HEK293 (cell line): ENCODE measurements at regions not wholly inside any gene's neighbourhood (a gene's known extent, or its start where the extent isn't known, plus 50 kb on each side); places are given as distances from the start of the nearest gene placed in this dataset.

Experiments
- CTCF ChIA-PET: fragments of 350-600 bp; formaldehyde crosslinking; extraction: SDS; loops from one replicate; lab custom pipeline; 2021; ENCODE audit warnings: antibody characterized with exemption; lab: Yijun Ruan, JAX
- POLR2A ChIA-PET: fragments of 300-600 bp; formaldehyde crosslinking; extraction: SDS; loops from one replicate; lab custom pipeline; 2020; ENCODE audit warnings: antibody characterized with exemption, inconsistent platforms; lab: Yijun Ruan, JAX
- H3K27ac ChIP-seq: fragments of 200-500 bp; sonication (Bioruptor generic); 2 replicates; pipeline ENCODE4 v1.5.1; 2014; ENCODE audit warnings: low read depth, low read length, control low read depth, inconsistent platforms; ENCODE audit errors: extremely low read depth
- H3K36me3 ChIP-seq, 2 experiments: fragments of 200-500 bp in 1 of 2; sonication (Bioruptor generic) in 1 of 2; 1 replicate in 1 of 2; 2 replicates in 1 of 2; pipeline ENCODE4 v1.5.1; 2014 to 2017; ENCODE audit warnings: inconsistent platforms in 2 of 2, low read length in 2 of 2; ENCODE audit not compliant: control insufficient read depth in 2 of 2, insufficient read depth in 1 of 2
- H3K4me1 ChIP-seq: fragments of 200-500 bp; sonication (Bioruptor generic); 2 replicates; pipeline ENCODE4 v1.5.1; 2014; ENCODE audit warnings: mild to moderate bottlenecking, low read length, inconsistent platforms; ENCODE audit not compliant: control insufficient read depth, insufficient read depth
- H3K4me3 ChIP-seq: 2 replicates; pipeline ENCODE4 v1.5.1; 2011; ENCODE audit warnings: low read depth, mild to moderate bottlenecking, control low read depth, low read length, moderate library complexity
- H3K9me3 ChIP-seq: fragments of 200-500 bp; sonication (Bioruptor generic); 2 replicates; pipeline ENCODE4 v1.5.1; 2014; ENCODE audit warnings: low read depth, low read length, inconsistent platforms; ENCODE audit not compliant: control insufficient read depth, insufficient read depth
- PRDM1 ChIP-seq: fragments of 450-650 bp; formaldehyde crosslinking; IDR thresholded peaks from 2 replicates; pipeline ENCODE4; 2016; ENCODE audit warnings: missing biosample characterization, missing genetic modification characterization
- RBAK ChIP-seq: fragments of 450-650 bp; formaldehyde crosslinking; IDR thresholded peaks from 2 replicates; pipeline ENCODE4 v1.5.1; 2016; ENCODE audit warnings: missing biosample characterization, missing genetic modification characterization
- REPIN1 ChIP-seq: fragments of 450-650 bp; formaldehyde crosslinking; IDR thresholded peaks from 2 replicates; pipeline ENCODE4 v1.5.1; 2017; ENCODE audit warnings: missing biosample characterization, missing genetic modification characterization, low read depth
- SCRT1 ChIP-seq: fragments of 450-650 bp; formaldehyde crosslinking; IDR thresholded peaks from 2 replicates; pipeline ENCODE4 v1.5.1; 2016; ENCODE audit warnings: missing biosample characterization, missing genetic modification characterization, borderline replicate concordance
- ZFHX2 ChIP-seq: fragments of 450-650 bp; formaldehyde crosslinking; conservative IDR thresholded peaks from 2 replicates; pipeline ENCODE4 v1.5.1; 2016; ENCODE audit warnings: missing biosample characterization, missing genetic modification characterization
- ZNF112 ChIP-seq: fragments of 450-650 bp; formaldehyde crosslinking; IDR thresholded peaks from 2 replicates; pipeline ENCODE4 v1.5.0; 2017; ENCODE audit warnings: missing biosample characterization, missing genetic modification characterization
- ZNF121 ChIP-seq: fragments of 450-650 bp; formaldehyde crosslinking; IDR thresholded peaks from 2 replicates; pipeline ENCODE4 v1.5.1; 2016; ENCODE audit warnings: missing biosample characterization, missing genetic modification characterization
- ZNF138 ChIP-seq: fragments of 450-650 bp; formaldehyde crosslinking; IDR thresholded peaks from 2 replicates; pipeline ENCODE4 v1.5.1; 2016; ENCODE audit warnings: missing biosample characterization, missing genetic modification characterization, borderline replicate concordance
- ZNF157 ChIP-seq: fragments of 450-650 bp; formaldehyde crosslinking; IDR thresholded peaks from 2 replicates; pipeline ENCODE4 v1.5.1; 2016; ENCODE audit warnings: missing biosample characterization, missing genetic modification characterization
- ZNF16 ChIP-seq: fragments of 450-650 bp; formaldehyde crosslinking; IDR thresholded peaks from 2 replicates; pipeline ENCODE4 v1.5.1; 2016; ENCODE audit warnings: low read depth, missing biosample characterization, missing genetic modification characterization
- ZNF174 ChIP-seq: fragments of 450-650 bp; formaldehyde crosslinking; IDR thresholded peaks from 2 replicates; pipeline ENCODE4 v1.5.0; 2017; ENCODE audit warnings: missing biosample characterization, mild to moderate bottlenecking, missing genetic modification characterization
- ZNF2 ChIP-seq: fragments of 450-650 bp; formaldehyde crosslinking; IDR thresholded peaks from 2 replicates; pipeline ENCODE4 v1.5.1; 2016; ENCODE audit warnings: missing biosample characterization, missing genetic modification characterization
- ZNF239 ChIP-seq: fragments of 450-650 bp; formaldehyde crosslinking; IDR thresholded peaks from 2 replicates; pipeline ENCODE4 v1.5.1; 2016; ENCODE audit warnings: missing biosample characterization, missing genetic modification characterization
- ZNF280C ChIP-seq: fragments of 450-650 bp; formaldehyde crosslinking; IDR thresholded peaks from 2 replicates; pipeline ENCODE4 v1.5.1; 2016; ENCODE audit warnings: missing biosample characterization, missing genetic modification characterization
- ZNF404 ChIP-seq: fragments of 450-650 bp; formaldehyde crosslinking; IDR thresholded peaks from 2 replicates; pipeline ENCODE4 v1.5.1; 2017; ENCODE audit warnings: missing biosample characterization, missing genetic modification characterization
- ZNF416 ChIP-seq: fragments of 450-650 bp; formaldehyde crosslinking; IDR thresholded peaks from 2 replicates; pipeline ENCODE4 v1.5.1; 2016; ENCODE audit warnings: missing biosample characterization, missing genetic modification characterization
- ZNF529 ChIP-seq: fragments of 450-650 bp; formaldehyde crosslinking; IDR thresholded peaks from 2 replicates; pipeline ENCODE4 v1.5.1; 2017; ENCODE audit warnings: missing genetic modification characterization, missing biosample characterization; ENCODE audit not compliant: insufficient replicate concordance
- ZNF548 ChIP-seq: fragments of 450-650 bp; formaldehyde crosslinking; IDR thresholded peaks from 2 replicates; pipeline ENCODE4 v1.5.1; 2016; ENCODE audit warnings: missing biosample characterization, missing genetic modification characterization
- ZNF645 ChIP-seq: fragments of 450-650 bp; formaldehyde crosslinking; IDR thresholded peaks from 2 replicates; pipeline ENCODE4; 2016; ENCODE audit warnings: missing biosample characterization, missing genetic modification characterization
- ZNF658 ChIP-seq: fragments of 450-650 bp; formaldehyde crosslinking; IDR thresholded peaks from 2 replicates; pipeline ENCODE4; 2016; ENCODE audit warnings: missing biosample characterization, missing genetic modification characterization
- ZNF660 ChIP-seq: fragments of 450-650 bp; IDR thresholded peaks from 2 replicates; pipeline ENCODE4 v1.5.1; 2018; ENCODE audit warnings: missing biosample characterization, mild to moderate bottlenecking, missing genetic modification characterization
- ZNF670 ChIP-seq: fragments of 450-650 bp; formaldehyde crosslinking; IDR thresholded peaks from 2 replicates; pipeline ENCODE4 v1.5.1; 2016; ENCODE audit warnings: missing biosample characterization, missing genetic modification characterization, low read depth
- ZNF701 ChIP-seq: fragments of 450-650 bp; formaldehyde crosslinking; IDR thresholded peaks from 2 replicates; pipeline ENCODE4 v1.5.1; 2016; ENCODE audit warnings: missing biosample characterization, missing genetic modification characterization
- ZNF837 ChIP-seq: fragments of 450-650 bp; formaldehyde crosslinking; IDR thresholded peaks from 2 replicates; pipeline ENCODE4 v1.5.1; 2016; ENCODE audit warnings: missing biosample characterization, missing genetic modification characterization
- ZNF843 ChIP-seq: fragments of 450-650 bp; formaldehyde crosslinking; IDR thresholded peaks from 2 replicates; pipeline ENCODE4 v1.5.1; 2016; ENCODE audit warnings: missing biosample characterization, missing genetic modification characterization
- TF ChIP-seq, protein P1 (sequence below): fragments of 450-650 bp; formaldehyde crosslinking; IDR thresholded peaks from 2 replicates; pipeline ENCODE4 v1.5.1; 2016; ENCODE audit warnings: missing biosample characterization, missing genetic modification characterization
- TF ChIP-seq, protein P2 (sequence below): fragments of 450-650 bp; IDR thresholded peaks from 2 replicates; pipeline ENCODE4 v1.5.1; 2018; ENCODE audit warnings: missing biosample characterization, missing genetic modification characterization

DNA sequence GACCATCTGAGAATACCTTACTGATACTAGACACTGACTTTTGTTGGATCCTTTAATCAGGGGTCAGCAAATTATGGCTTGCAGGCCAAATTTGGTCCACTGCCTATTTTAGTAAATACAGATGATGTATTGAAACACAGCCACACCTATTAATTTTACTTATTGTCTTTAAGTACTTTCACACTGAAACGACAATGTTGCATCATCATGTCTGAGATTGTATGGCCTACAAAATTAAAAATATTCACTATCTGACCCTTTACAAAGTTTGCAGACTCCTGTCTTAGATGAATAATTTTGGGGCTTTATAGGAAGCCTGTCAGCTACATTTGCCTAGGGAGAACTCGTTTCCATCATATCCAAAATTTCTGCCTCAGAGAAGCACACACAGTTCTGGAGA lies 503.2 kb upstream of the TGFBR2 start:
- ChIA-PET CTCF (no interaction called here), POLR2A (no interaction called here)
- no peaks in the 10 kb centered on the region for H3K36me3 ChIP-seq
- no peaks in the 10 kb centered on the region for H3K4me1 ChIP-seq
- no peaks in the 10 kb centered on the region for H3K9me3 ChIP-seq
- H3K27ac ChIP-seq, result no peak overlapping the region
- TF ChIP-seq ZNF701 (no peak), ZNF670 (no peak), ZNF16 (tag by site-specific recombination) (no peak), REPIN1 (tag by site-specific recombination) (no peak), ZFHX2 (tag by site-specific recombination) (no peak), ZNF112 (no peak), PRDM1 (tag by site-specific recombination) (no peak), ZNF2 (tag by site-specific recombination) (no peak), ZNF174 (tag by site-specific recombination) (no peak), ZNF121 (tag by site-specific recombination) (no peak), ZNF280C (tag by site-specific recombination) (no peak), ZNF239 (tag by site-specific recombination) (no peak), ZNF138 (tag by site-specific recombination) (no peak), ZNF837 (tag by site-specific recombination) (no peak), ZNF658 (no peak)
- TF ChIP-seq, protein P1, sequence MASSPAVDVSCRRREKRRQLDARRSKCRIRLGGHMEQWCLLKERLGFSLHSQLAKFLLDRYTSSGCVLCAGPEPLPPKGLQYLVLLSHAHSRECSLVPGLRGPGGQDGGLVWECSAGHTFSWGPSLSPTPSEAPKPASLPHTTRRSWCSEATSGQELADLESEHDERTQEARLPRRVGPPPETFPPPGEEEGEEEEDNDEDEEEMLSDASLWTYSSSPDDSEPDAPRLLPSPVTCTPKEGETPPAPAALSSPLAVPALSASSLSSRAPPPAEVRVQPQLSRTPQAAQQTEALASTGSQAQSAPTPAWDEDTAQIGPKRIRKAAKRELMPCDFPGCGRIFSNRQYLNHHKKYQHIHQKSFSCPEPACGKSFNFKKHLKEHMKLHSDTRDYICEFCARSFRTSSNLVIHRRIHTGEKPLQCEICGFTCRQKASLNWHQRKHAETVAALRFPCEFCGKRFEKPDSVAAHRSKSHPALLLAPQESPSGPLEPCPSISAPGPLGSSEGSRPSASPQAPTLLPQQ (tag by site-specific recombination), result no peak
- H3K4me3 ChIP-seq, result no peak overlapping the region

DNA sequence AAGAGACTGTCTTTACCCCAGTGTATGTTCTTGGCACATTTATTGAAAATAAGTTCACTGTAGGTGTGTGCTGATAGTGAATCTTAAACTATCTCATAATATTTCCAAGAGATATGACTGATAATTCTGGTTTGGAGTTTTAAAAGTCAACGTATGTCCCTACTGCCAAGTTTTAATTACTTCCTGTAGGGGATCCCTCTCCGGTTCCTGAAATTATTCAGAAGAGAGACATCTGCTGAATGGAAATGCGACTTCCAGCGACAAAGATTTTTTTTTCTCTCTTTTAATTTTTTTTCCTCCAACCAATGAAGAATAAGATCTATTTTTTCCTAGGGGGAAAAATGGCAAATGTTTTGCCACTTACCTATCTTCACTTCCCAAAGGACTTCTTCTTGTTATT lies 498.9 kb upstream of the TGFBR2 start:
- POLR2A ChIA-PET, result no interaction called here
- CTCF ChIA-PET, result no interaction called here
- TF ChIP-seq ZNF529 (no peak), ZNF157 (tag by site-specific recombination) (no peak), ZNF645 (tag by site-specific recombination) (no peak), ZNF404 (tag by site-specific recombination) (no peak), ZNF843 (tag by site-specific recombination) (no peak), SCRT1 (tag by site-specific recombination) (no peak), ZNF416 (tag by site-specific recombination) (no peak), RBAK (tag by site-specific recombination) (no peak), ZNF660 (no peak), ZNF548 (tag by site-specific recombination) (no peak)
- TF ChIP-seq, protein P2, sequence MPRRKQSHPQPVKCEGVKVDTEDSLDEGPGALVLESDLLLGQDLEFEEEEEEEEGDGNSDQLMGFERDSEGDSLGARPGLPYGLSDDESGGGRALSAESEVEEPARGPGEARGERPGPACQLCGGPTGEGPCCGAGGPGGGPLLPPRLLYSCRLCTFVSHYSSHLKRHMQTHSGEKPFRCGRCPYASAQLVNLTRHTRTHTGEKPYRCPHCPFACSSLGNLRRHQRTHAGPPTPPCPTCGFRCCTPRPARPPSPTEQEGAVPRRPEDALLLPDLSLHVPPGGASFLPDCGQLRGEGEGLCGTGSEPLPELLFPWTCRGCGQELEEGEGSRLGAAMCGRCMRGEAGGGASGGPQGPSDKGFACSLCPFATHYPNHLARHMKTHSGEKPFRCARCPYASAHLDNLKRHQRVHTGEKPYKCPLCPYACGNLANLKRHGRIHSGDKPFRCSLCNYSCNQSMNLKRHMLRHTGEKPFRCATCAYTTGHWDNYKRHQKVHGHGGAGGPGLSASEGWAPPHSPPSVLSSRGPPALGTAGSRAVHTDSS (tag by site-specific recombination), result no peak
- TF ChIP-seq, all 188 proteins: peak for 0
- Histone ChIP-seq H3K9me3 (no peaks in the 10 kb centered on the region), H3K27ac (no peak overlapping the region), H3K4me1 (no peaks in the 10 kb centered on the region), H3K36me3 (no peaks in the 10 kb centered on the region), H3K4me3 (no peak overlapping the region)
